ENCODE measurements at regions not wholly inside any gene's neighbourhood (a gene's known extent, or its start where the extent isn't known, plus 50 kb on each side); places are given as distances from the start of the nearest gene placed in this dataset.

- no peak for DNase-seq
Measured at GRCh38 chr13:50668691-50669271, 174.7 kb downstream of the DLEU7 start.

- DNase-seq: no peak
Measured at GRCh38 chr13:50670272-50670671, 173.2 kb downstream of the DLEU7 start.

- DNase-seq: no peak
Measured at GRCh38 chr13:50670847-50671496, 172.5 kb downstream of the DLEU7 start.

GRCh38 chr13:50671497-50671850 is 172.0 kb downstream of the DLEU7 start:
- DNase-seq: no peak

- DNase-seq: no peak
Measured at GRCh38 chr13:50672025-50672424, 171.5 kb downstream of the DLEU7 start.

GRCh38 chr13:50675651-50676050 is 167.8 kb downstream of the DLEU7 start:
- DNase-seq: no peak

- DNase-seq: no peak
Measured at GRCh38 chr13:50676602-50677001, 166.9 kb downstream of the DLEU7 start.

- DNase-seq: no peak
Measured at GRCh38 chr13:50677258-50677657, 166.2 kb downstream of the DLEU7 start.

- no peak for DNase-seq
Measured at GRCh38 chr13:50677687-50678463, 165.6 kb downstream of the DLEU7 start.

- DNase-seq: no peak
Measured at GRCh38 chr13:50678464-50679162, 164.9 kb downstream of the DLEU7 start.

GRCh38 chr13:50679321-50679720 is 164.2 kb downstream of the DLEU7 start:
- no peak for DNase-seq

GRCh38 chr13:50682002-50682401 is 161.5 kb downstream of the DLEU7 start:
- DNase-seq: no peak

GRCh38 chr13:50682966-50683365 is 160.5 kb downstream of the DLEU7 start:
- DNase-seq: no peak

- DNase-seq: no peak
Measured at GRCh38 chr13:50684366-50684765, 159.1 kb downstream of the DLEU7 start.

GRCh38 chr13:50685491-50685890 is 158.0 kb downstream of the DLEU7 start:
- no peak for DNase-seq

- DNase-seq: no peak
Measured at GRCh38 chr13:50685956-50686355, 157.5 kb downstream of the DLEU7 start.

GRCh38 chr13:50686551-50686950 is 156.9 kb downstream of the DLEU7 start:
- DNase-seq: no peak

- no peak for DNase-seq
Measured at GRCh38 chr13:50687545-50687944, 155.9 kb downstream of the DLEU7 start.

- DNase-seq: no peak
Measured at GRCh38 chr13:50690006-50690405, 153.5 kb downstream of the DLEU7 start.

GRCh38 chr13:50691176-50691680 is 152.3 kb downstream of the DLEU7 start:
- no peak for DNase-seq

GRCh38 chr13:50691681-50692263 is 151.7 kb downstream of the DLEU7 start:
- no peak for DNase-seq

- DNase-seq: no peak
Measured at GRCh38 chr13:50692396-50692915, 151.0 kb downstream of the DLEU7 start.

GRCh38 chr13:50693727-50694126 is 149.8 kb downstream of the DLEU7 start:
- DNase-seq: no peak
